GM13977 (cell line): ENCODE measurements at regions not wholly inside any gene's neighbourhood (a gene's known extent, or its start where the extent isn't known, plus 50 kb on each side); places are given as distances from the start of the nearest gene placed in this dataset.

Experiments used
- DNase-seq: peaks from one replicate; pipeline ENCODE4 v3.0.0; 2012; ENCODE audit warnings: low spot score
- CTCF ChIP-seq: IDR thresholded peaks from 2 replicates; pipeline ENCODE4 v1.5.1; 2012; ENCODE audit warnings: mild to moderate bottlenecking, control low read depth; ENCODE audit not compliant: insufficient read depth; ENCODE audit errors: extremely low read depth, missing control alignments
- in situ Hi-C: fragments of 300-500 bp; cut with MboI; formaldehyde crosslinking; loops from one replicate; pipeline ENCODE4 v1.12.0; 2022; ENCODE audit warnings: low sequenced_read_pairs, low pct_unique_long_range_greater_than_20kb, mixed read lengths, inconsistent platforms; ENCODE audit not compliant: unreplicated experiment

- DNase-seq: no peak
- in situ Hi-C loops: no loop called here
- TF ChIP-seq CTCF: no peak
Observed at GRCh38 chr6:44620922-44621321, 233.4 kb downstream of the CDC5L start.

GRCh38 chr6:44621846-44622245, 234.3 kb downstream of the CDC5L start:
- no peak for DNase-seq
- in situ Hi-C loops: no loop called here
- TF ChIP-seq CTCF: no peak

- no peak for TF ChIP-seq CTCF
- no peak for DNase-seq
- in situ Hi-C loops: no loop called here
Observed at GRCh38 chr6:44622555-44622954, 235.0 kb downstream of the CDC5L start.

GRCh38 chr6:44622956-44623355, 235.4 kb downstream of the CDC5L start:
- no peak for TF ChIP-seq CTCF

GRCh38 chr6:44624226-44624625, 236.7 kb downstream of the CDC5L start:
- DNase-seq: no peak
- in situ Hi-C loops: no loop called here
- TF ChIP-seq CTCF: no peak

More at GRCh38 chr6:44622956-44623355, 235.4 kb downstream of the CDC5L start:
- DNase-seq: no peak
- in situ Hi-C loops: no loop called here

GRCh38 chr6:44624936-44625573, 237.5 kb downstream of the CDC5L start:
- DNase-seq: no peak
- in situ Hi-C loops: loop anchor here (25.0 kb wide), 1 partner anchor 787 kb away; no protein-coding TSS in a partner anchor
- no peak for TF ChIP-seq CTCF

- TF ChIP-seq CTCF: no peak
- no peak for DNase-seq
- in situ Hi-C loops: loop anchor here (25.0 kb wide), 1 partner anchor 786 kb away; no protein-coding TSS in a partner anchor
Observed at GRCh38 chr6:44625996-44626395, 238.5 kb downstream of the CDC5L start.
